Activated CD4-positive, alpha-beta T cell treated with anti-CD3 and anti-CD28 coated beads, Interleukin-2, amount 10 ng/mL, durations not matched to agents 7 days and 5 days (primary cell): ENCODE measurements at regions not wholly inside any gene's neighbourhood (a gene's known extent, or its start where the extent isn't known, plus 50 kb on each side); places are given as distances from the start of the nearest gene placed in this dataset.

Experiments used
- CTCF ChIA-PET: fragments of 350-600 bp; sonication (Branson Sonifier 250); formaldehyde crosslinking; loops from one replicate; lab custom pipeline; 2021; ENCODE audit warnings: antibody characterized with exemption; lab: Charles Lee
- POLR2A ChIA-PET: fragments of 350-600 bp; sonication (Branson Sonifier 250); formaldehyde crosslinking; loops from one replicate; lab custom pipeline; 2021; ENCODE audit warnings: antibody characterized with exemption; lab: Charles Lee
- DNase-seq: peaks from one replicate; pipeline ENCODE4 v3.0.0-alpha.2; 2020
- H3K27ac Mint-ChIP-seq: one replicate; pipeline ENCODE4 v1.8.0; 2021; ENCODE audit warnings: mild to moderate bottlenecking, moderate library complexity, mixed read lengths
- H3K27me3 Mint-ChIP-seq: one replicate; pipeline ENCODE4 v1.8.0; 2021; ENCODE audit warnings: mixed read lengths
- H3K36me3 Mint-ChIP-seq: one replicate; pipeline ENCODE4 v1.8.0; 2021; ENCODE audit warnings: low read depth, mixed read lengths
- H3K4me1 Mint-ChIP-seq: one replicate; pipeline ENCODE4 v1.8.0; 2021; ENCODE audit warnings: mixed read lengths
- H3K4me3 Mint-ChIP-seq: one replicate; pipeline ENCODE4 v1.8.0; 2021; ENCODE audit warnings: mild to moderate bottlenecking, moderate library complexity, mixed read lengths
- H3K9me3 Mint-ChIP-seq: one replicate; pipeline ENCODE4 v1.8.0; 2021; ENCODE audit warnings: mixed read lengths

DNA sequence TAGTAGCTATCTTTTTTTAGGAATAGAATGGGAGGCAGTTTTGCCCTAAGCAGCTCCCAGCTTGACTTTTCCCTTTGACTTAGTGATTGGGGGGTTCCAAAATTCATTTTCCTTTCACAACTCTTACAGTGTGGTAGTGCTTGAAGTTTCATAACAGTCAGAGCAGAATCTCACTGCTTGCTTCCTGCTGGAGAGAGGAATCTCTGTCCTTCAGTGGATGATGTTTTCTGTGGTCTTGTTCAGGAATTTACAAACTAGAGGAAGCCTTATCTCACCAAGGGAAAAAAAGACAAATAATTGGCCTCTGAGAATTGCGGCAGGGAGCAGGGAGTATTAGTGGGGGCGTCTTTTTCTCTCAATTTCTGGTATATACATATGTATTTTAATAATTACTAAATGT is 326.6 kb upstream of the C2CD4B start:
- no peak for DNase-seq
- H3K27ac Mint-ChIP-seq, result no peak overlapping the region
- H3K9me3 Mint-ChIP-seq, result no peaks in the 10 kb centered on the region
- H3K27me3 Mint-ChIP-seq, result no peaks in the 10 kb centered on the region
- CTCF ChIA-PET, result no interaction called here
- no peak overlapping the region for H3K4me3 Mint-ChIP-seq
- POLR2A ChIA-PET, result no interaction called here
- no peaks in the 10 kb centered on the region for H3K36me3 Mint-ChIP-seq
- H3K4me1 Mint-ChIP-seq, result no peaks in the 10 kb centered on the region

GRCh38 chr15:62492900-62493299 is 327.8 kb upstream of the C2CD4B start:
- Mint-ChIP-seq H3K27me3 (no peaks in the 10 kb centered on the region), H3K36me3 (no peaks in the 10 kb centered on the region), H3K9me3 (no peaks in the 10 kb centered on the region), H3K4me3 (no peak overlapping the region), H3K4me1 (no peaks in the 10 kb centered on the region), H3K27ac (no peak overlapping the region)
- ChIA-PET CTCF (no interaction called here), POLR2A (no interaction called here)
- DNase-seq, result no peak

GRCh38 chr15:62494197-62494596 is 329.1 kb upstream of the C2CD4B start:
- no peaks in the 10 kb centered on the region for H3K36me3 Mint-ChIP-seq
- ChIA-PET CTCF (no interaction called here), POLR2A (no interaction called here)
- H3K27ac Mint-ChIP-seq, result no peak overlapping the region
- no peaks in the 10 kb centered on the region for H3K4me1 Mint-ChIP-seq
- no peak for DNase-seq
- H3K27me3 Mint-ChIP-seq, result no peaks in the 10 kb centered on the region
- H3K4me3 Mint-ChIP-seq, result no peak overlapping the region
- H3K9me3 Mint-ChIP-seq, result no peaks in the 10 kb centered on the region

DNA sequence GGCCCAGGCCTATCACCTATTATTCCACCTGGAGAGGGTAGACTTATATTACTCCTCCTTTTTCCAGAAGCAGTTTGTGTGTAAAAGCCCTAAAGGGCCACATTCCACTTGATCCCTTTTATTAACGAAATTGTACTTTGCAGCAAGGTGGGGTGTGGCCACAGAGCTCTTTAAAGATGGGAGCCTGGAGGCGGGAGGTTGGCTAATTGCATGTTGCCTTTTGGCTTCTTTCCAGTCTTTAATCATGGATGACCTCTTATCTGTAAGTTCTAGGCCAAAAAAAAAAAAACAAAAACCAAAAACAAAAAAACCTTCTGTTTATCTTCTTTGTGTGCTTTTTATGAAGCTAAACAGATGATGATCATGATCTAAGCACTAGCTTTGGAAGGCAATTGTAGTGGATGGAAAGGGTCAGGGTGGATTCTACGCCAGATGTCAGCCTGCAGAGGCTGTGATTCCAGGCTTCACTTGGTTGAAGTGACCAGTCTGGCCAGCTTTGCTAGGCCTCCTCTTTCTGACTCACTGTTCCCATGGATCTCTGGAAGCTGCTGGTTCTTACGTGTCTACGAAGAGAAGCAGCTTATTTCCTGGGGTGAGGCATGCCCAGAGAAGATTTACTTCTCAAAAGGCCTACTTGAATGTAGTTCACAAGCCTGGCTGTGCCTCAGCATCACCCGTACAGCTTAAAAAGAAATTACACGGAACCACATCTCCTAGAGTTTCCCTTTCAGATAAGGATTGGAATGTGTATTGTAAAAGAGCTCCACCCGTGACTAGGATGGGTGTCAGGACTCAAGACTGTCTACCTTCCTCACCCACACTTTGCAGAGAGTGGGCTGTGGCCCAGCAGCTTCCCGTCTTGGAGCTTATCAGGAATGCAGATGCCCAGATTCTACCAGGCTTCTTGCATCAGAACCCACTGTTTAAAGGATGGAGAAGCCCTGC is 330.9 kb upstream of the C2CD4B start:
- Mint-ChIP-seq H3K4me3 (no peak overlapping the region), H3K27me3 (no peaks in the 10 kb centered on the region), H3K9me3 (no peaks in the 10 kb centered on the region), H3K36me3 (no peaks in the 10 kb centered on the region), H3K27ac (no peak overlapping the region), H3K4me1 (no peaks in the 10 kb centered on the region)
- ChIA-PET POLR2A (no interaction called here), CTCF (no interaction called here)
- DNase-seq, result no peak

DNA sequence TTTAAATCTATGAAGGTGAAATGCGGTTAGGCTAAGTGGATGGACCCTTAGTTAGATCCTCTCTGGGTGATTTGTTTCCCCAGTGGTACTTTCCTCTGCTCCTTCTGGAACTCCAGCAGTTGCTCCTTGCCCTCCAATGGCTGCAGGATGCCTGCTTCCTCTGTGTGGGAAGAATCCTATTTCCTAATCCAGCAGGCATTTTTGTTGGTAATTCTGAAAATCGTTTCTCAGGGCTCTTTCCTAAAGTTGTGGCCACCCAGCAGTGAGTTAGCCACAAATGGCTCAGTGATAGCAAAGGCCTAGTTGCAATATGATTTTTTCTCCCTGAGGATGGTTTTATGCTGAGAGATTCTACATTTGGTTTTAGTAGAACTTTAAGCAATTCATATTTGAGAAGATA is 332.3 kb upstream of the C2CD4B start:
- POLR2A ChIA-PET, result no interaction called here

DNA sequence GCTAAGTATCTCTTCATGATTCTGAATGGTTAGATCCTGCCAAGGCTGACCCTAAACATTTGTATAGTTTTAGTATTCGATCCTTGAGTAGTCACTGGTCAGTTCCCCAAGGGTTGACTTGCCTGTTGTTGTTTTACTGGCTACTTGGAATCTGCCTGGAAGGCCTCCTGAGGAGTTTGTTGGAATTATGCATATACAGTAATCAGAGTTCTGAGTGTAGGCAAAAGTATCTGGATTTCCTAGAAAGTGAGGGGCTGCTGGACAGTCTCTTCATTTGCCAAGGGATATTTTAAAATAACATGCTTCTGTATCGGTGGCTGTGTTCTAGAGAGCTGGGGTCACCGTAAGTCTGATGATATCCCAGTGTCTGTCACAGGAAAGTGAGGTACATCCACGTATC is 333.2 kb upstream of the C2CD4B start:
- ChIA-PET CTCF (no interaction called here), POLR2A (no interaction called here)
- no peaks in the 10 kb centered on the region for H3K4me1 Mint-ChIP-seq
- no peaks in the 10 kb centered on the region for H3K36me3 Mint-ChIP-seq
- no peak overlapping the region for H3K27ac Mint-ChIP-seq
- H3K4me3 Mint-ChIP-seq, result no peak overlapping the region
- no peaks in the 10 kb centered on the region for H3K27me3 Mint-ChIP-seq
- H3K9me3 Mint-ChIP-seq, result no peaks in the 10 kb centered on the region
- no peak for DNase-seq

More for the DNA sequence above, 332.3 kb upstream of the C2CD4B start:
- no peaks in the 10 kb centered on the region for H3K27me3 Mint-ChIP-seq
- no peak for DNase-seq
- CTCF ChIA-PET, result interaction anchor here (0.7 kb wide), 1 partner anchor 9 kb away, joined by 3 read pairs; no protein-coding TSS in a partner anchor
- no peaks in the 10 kb centered on the region for H3K4me1 Mint-ChIP-seq
- H3K9me3 Mint-ChIP-seq, result no peaks in the 10 kb centered on the region
- H3K36me3 Mint-ChIP-seq, result no peaks in the 10 kb centered on the region
- no peak overlapping the region for H3K4me3 Mint-ChIP-seq
- H3K27ac Mint-ChIP-seq, result no peak overlapping the region

- no peak overlapping the region for H3K4me3 Mint-ChIP-seq
- H3K9me3 Mint-ChIP-seq, result no peaks in the 10 kb centered on the region
- H3K4me1 Mint-ChIP-seq, result no peaks in the 10 kb centered on the region
- CTCF ChIA-PET, result no interaction called here
- POLR2A ChIA-PET, result no interaction called here
- H3K36me3 Mint-ChIP-seq, result no peaks in the 10 kb centered on the region
- no peaks in the 10 kb centered on the region for H3K27me3 Mint-ChIP-seq
- no peak overlapping the region for H3K27ac Mint-ChIP-seq
- DNase-seq, result no peak
Measured at GRCh38 chr15:62498712-62499111, 333.6 kb upstream of the C2CD4B start.

DNA sequence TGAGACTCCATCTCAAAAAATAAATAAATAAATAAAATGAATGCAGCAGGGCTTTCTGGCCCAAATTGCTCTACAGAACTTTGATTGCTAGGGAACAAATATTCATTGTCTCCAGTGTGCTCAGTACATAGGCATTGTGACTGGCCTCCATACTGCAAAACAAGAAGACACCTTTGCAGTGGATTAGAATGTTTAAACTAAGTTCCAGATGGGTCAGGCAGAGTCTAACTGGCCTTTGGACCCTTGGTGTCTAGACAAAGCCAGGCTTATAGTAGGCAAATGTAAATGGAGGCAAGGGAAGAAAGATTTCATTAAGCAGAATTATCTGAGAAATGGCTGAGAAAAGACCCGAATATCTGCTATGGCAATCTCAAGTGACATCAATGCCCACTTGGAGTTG is 335.2 kb upstream of the C2CD4B start:
- CTCF ChIA-PET, result no interaction called here
- peaks cover 2% of the 10 kb centered on the region for H3K27me3 Mint-ChIP-seq

GRCh38 chr15:62502451-62502850 is 337.4 kb upstream of the C2CD4B start:
- Mint-ChIP-seq H3K4me3 (no peak overlapping the region), H3K27me3 (peaks cover 9% of the 10 kb centered on the region), H3K36me3 (no peaks in the 10 kb centered on the region), H3K4me1 (no peaks in the 10 kb centered on the region), H3K27ac (no peak overlapping the region), H3K9me3 (no peaks in the 10 kb centered on the region)
- ChIA-PET CTCF (no interaction called here), POLR2A (no interaction called here)
- DNase-seq, result no peak

More for the DNA sequence above, 335.2 kb upstream of the C2CD4B start:
- H3K9me3 Mint-ChIP-seq, result no peaks in the 10 kb centered on the region
- DNase-seq, result no peak
- no peak overlapping the region for H3K27ac Mint-ChIP-seq
- H3K4me1 Mint-ChIP-seq, result no peaks in the 10 kb centered on the region
- POLR2A ChIA-PET, result no interaction called here
- no peak overlapping the region for H3K4me3 Mint-ChIP-seq
- no peaks in the 10 kb centered on the region for H3K36me3 Mint-ChIP-seq

DNA sequence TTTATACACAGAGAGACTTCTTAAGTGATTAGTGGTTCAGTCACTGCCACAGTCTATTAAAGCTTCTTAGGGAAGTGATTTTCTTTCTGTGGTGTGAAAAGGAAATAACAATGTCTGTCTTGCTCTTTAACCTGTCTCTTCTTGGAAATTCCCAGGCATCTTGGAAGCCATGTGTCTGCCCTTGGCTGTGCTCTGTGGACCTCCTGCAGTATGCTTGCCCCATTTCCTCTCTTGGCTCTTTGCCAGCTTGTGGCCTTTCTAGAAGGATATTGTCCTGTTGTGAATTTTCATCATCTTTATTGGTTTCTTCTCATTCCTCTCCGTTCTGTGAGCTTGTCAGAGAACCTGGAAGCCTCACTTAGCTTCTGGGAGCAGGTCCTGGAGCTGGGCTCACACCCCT is 338.4 kb upstream of the C2CD4B start:
- CTCF ChIA-PET, result no interaction called here
- no peaks in the 10 kb centered on the region for H3K36me3 Mint-ChIP-seq
- no peak for DNase-seq
- H3K9me3 Mint-ChIP-seq, result no peaks in the 10 kb centered on the region
- H3K4me1 Mint-ChIP-seq, result no peaks in the 10 kb centered on the region
- peaks cover 9% of the 10 kb centered on the region for H3K27me3 Mint-ChIP-seq
- H3K27ac Mint-ChIP-seq, result no peak overlapping the region
- POLR2A ChIA-PET, result no interaction called here
- no peak overlapping the region for H3K4me3 Mint-ChIP-seq

DNA sequence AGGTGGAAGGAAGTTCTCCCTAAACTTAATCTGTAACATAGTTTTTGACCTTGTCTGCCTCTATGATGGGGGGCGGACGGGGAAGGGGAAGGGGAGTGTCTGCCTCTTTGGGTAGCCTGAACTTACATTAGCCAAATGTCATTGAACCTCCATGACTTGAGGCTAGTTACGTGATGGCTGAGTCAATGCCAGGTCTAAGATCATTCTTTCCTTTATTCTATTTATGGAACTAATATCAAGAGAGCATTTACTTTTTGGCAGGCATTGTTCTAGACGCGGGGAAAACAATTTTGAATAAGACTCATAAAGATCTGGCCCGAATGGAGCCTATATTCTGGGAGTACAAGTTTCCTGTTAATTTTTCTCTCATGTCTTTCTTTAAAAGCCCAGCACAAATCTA is 340.7 kb upstream of the C2CD4B start:
- H3K36me3 Mint-ChIP-seq, result no peaks in the 10 kb centered on the region
- ChIA-PET POLR2A (no interaction called here), CTCF (no interaction called here)
- peaks cover 9% of the 10 kb centered on the region for H3K27me3 Mint-ChIP-seq
- H3K9me3 Mint-ChIP-seq, result no peaks in the 10 kb centered on the region
- H3K4me1 Mint-ChIP-seq, result no peaks in the 10 kb centered on the region
- DNase-seq, result no peak
- no peak overlapping the region for H3K27ac Mint-ChIP-seq
- H3K4me3 Mint-ChIP-seq, result no peak overlapping the region

- H3K36me3 Mint-ChIP-seq, result no peaks in the 10 kb centered on the region
- peaks cover 9% of the 10 kb centered on the region for H3K27me3 Mint-ChIP-seq
- ChIA-PET POLR2A (no interaction called here), CTCF (no interaction called here)
- no peak overlapping the region for H3K27ac Mint-ChIP-seq
- H3K4me3 Mint-ChIP-seq, result no peak overlapping the region
- H3K4me1 Mint-ChIP-seq, result no peaks in the 10 kb centered on the region
- no peak for DNase-seq
- H3K9me3 Mint-ChIP-seq, result no peaks in the 10 kb centered on the region
Measured at GRCh38 chr15:62506217-62506805, 341.2 kb upstream of the C2CD4B start.

DNA sequence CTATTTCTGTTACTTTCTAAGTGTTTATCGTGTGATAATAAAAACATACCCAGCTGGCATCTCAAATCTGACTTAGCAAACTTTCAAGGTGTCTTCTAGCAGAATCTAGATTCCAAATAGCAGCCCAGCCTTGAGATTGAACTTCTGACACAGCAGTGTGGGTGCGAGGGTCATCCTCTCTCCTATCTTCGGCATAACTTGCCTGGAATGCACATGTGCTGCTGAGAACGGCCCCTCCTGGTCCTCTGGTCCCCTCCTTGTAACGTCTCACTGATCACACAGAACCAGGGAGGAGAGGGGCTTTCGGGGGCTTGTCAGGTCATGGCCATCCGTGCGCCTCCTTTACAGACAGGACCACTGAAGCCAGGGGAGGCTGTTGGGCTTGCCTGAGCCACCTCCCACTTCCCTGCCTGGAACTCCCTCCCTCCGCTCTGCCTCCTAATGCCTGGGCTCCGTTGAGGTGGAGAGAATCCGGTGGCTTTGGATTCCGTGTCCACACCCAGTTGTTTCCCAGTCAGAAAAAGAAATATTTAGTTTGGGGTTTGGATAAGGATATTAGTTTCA is 344.4 kb upstream of the C2CD4B start:
- no peaks in the 10 kb centered on the region for H3K9me3 Mint-ChIP-seq
- no peak overlapping the region for H3K27ac Mint-ChIP-seq
- H3K4me3 Mint-ChIP-seq, result no peak overlapping the region
- DNase-seq, result no peak
- POLR2A ChIA-PET, result no interaction called here
- no peaks in the 10 kb centered on the region for H3K36me3 Mint-ChIP-seq
- no peaks in the 10 kb centered on the region for H3K4me1 Mint-ChIP-seq
- CTCF ChIA-PET, result no interaction called here
- H3K27me3 Mint-ChIP-seq, result peaks cover 24% of the 10 kb centered on the region
